Right kidney (tissue), 1 donor: ENCODE measurements at regions not wholly inside any gene's neighbourhood (a gene's known extent, or its start where the extent isn't known, plus 50 kb on each side); places are given as distances from the start of the nearest gene placed in this dataset.

Experiments used
- DNase-seq: peaks from one replicate; pipeline ENCODE4 v3.0.0-alpha.2; 2016

DNA sequence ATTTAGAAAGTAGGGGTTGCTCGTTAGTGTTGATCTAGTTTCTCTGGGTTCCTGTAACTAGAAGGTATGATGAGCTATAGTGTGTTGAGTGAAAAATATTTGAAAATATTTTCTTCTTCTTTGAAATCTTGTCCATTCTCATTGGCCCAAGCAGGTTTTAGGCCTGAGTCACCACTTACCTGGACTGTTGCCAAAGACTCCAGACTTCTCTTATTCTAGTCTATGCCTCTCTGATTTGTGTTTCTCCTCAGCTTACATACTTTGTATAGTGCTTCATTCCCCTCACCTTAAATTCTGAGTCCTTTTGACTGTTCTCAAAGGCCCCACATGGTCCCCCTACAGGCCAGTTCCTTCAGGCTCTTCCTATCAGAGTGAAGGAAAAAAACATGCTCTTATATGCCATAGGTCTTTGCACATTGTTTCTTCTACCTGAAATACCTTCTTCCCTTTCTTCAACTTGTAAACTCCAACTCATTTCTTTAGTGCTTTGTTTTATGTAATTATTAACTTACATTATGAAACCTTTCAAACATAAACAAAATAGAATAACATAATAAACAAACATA lies 258.2 kb downstream of the PPP1R2C start:
- DNase-seq: no peak

DNA sequence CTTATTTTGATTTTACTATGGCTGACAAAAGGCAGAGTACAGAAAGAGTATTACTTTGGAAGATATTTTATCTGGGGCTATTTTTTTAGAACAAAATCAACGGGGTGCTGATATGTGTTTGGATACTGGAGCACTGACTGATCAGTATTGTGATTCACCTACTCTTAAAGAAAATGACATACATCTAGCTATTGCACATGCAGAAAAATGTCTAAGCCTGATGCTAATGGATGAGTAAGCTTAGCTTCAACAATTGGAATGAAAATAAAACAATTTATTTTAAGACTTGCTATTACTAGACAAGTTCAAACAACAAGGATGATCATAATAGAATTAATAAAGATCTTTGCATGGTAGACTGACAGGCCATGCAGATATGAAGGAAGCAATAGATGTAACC lies 262.0 kb downstream of the PPP1R2C start:
- DNase-seq: no peak

- DNase-seq: no peak
Observed at GRCh38 chrX:42505016-42505415, 272.9 kb downstream of the PPP1R2C start.

GRCh38 chrX:42499620-42500019 lies 278.3 kb downstream of the PPP1R2C start:
- DNase-seq: no peak

DNA sequence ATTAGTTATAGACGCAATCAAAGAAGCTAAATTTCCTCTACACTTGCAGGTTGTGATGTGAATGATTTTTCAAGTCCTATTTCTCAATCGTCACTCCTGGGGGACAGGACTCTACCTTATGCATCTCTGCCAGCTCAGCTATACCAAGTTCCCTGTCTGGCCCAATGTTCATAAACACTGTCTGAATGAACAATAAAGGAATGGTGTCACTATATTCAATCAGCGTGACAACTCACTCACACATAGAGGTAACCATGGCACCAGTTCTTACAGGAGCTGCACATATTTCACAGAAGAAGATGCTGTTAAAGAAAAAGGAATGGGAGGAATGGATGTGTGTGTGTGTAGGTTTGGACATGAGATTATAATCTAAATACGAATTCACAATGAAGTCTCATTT lies 280.6 kb downstream of the PPP1R2C start:
- no peak for DNase-seq

GRCh38 chrX:42496239-42496638 lies 281.7 kb downstream of the PPP1R2C start:
- DNase-seq: no peak

DNA sequence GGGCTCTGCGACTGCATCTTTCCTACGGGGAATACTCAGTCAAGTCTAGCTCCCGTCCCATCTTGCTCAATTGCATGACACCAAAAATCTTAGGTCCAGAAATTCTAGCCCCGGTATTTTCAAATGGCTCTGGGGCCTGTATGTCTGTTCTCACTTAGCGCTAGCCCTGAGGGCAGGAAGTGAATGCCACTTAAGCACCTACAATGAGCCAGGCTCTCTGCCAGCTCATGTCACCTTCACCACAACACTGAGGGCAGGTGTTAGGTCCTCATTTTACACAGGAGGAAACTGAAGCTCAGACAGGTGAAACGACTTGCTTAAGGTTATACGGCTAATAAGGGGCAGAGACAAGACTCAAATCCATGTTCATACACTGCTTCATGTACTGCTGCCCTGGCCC lies 282.8 kb downstream of the PPP1R2C start:
- DNase-seq: no peak

GRCh38 chrX:42491137-42491907 lies 286.6 kb downstream of the PPP1R2C start:
- no peak for DNase-seq

DNA sequence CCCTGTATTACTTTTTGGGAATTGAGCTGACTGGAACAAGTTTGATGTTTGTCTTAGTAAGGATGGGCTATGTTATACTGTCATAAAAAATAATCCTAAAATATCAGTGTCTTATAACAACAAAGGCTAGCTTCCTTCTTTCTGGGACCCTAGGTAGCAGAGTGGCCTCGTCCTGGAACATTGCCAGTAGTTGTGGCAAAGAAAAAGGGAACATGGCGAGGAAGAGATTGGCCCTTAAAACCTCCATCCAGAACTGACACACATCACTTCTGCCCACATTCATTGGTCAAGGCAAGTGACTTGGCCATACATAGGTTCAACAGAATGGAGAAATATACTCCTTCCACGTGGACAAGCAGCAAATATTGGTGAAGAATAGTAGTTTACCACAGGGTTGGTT lies 287.9 kb downstream of the PPP1R2C start:
- DNase-seq: no peak

- no peak for DNase-seq
Observed at GRCh38 chrX:42485601-42486000, 292.4 kb downstream of the PPP1R2C start.

GRCh38 chrX:42484233-42484632 lies 293.7 kb downstream of the PPP1R2C start:
- DNase-seq: no peak

DNA sequence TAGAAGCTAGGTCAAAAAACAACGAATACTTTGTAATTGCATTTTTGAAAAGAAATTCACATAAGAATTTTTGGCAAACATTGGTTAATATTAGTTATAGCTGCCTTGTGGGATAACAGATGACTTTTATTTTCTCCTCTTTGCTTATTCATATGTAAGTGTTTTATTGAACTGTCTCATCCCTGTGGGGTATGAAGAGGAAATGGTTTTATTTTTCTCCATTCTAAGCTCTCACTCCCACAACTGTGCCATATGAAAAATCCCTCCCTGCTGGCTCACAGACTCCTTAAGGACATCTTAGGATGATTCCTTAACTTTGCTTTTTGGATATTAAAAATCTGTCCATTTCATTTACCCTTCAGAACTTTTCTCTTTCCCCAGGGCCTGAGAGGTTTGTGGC lies 300.6 kb downstream of the PPP1R2C start:
- DNase-seq: no peak

DNA sequence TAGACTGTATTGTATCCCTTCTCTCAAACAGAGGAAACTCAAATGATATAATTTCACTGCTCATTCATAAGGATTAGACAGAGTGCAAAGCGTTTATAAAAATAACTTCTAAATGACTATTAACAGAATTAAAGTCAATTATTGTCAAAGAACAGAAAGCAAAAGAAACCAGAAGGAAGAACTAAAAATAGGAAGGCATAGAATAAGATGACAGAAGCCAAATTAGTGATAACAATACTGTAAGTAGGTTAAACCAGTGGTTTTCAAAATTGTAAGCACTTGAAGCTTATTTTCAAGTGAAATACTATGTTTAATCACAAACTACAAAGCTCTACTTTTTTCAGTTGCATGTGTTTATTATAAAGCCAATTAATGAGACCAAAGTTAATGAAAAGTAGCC lies 305.2 kb downstream of the PPP1R2C start:
- DNase-seq: no peak

DNA sequence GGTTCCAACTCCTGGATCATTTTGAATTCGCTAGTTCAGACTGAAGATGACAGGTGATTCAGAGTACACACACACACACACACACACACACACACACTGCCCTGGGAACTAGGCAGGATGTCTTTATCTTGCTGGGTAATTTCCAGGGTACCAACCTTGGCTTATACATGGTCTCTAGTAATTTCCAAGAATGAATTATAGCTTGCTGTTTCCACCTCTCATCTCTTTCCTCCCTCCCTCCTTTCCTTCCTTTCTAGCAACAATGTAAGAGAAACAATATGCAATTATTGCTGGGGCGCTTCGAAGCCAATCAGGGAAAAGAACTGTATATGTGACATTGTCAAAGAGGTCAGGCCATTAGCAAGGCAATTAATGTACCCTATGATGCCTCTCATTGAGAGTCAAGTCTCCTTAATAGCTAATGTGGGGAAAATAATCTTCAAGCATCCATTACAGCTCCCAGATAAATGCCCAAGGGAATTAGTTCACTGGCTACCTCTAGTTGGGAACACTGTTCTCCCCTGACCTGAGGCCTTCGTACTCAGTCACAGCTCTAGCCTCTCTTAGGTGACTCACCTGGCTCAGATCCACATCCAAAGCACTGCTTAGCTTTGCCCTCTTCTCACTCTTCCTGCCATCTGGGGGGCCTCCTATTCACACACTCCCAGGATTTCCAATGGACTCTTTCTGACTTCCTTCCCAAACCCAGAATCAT lies 311.5 kb downstream of the PPP1R2C start:
- no peak for DNase-seq

DNA sequence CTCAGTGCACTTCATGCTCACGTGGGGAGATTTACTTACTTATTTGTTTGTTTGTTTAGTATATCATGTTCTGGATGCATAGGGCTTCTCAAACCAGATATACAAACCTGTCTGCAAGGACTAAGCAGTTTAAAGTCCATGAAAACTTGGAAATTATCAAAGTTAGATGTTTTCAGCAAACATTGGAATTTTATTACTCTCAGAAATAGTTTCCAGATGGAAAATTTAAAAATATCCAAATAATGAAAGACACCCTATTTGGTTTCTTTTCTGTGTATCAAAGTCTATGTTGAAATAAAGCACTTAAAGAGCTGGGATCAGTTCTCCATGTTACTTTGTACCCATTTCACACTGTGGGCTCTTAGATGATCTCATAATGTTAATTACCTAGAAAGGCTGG lies 312.1 kb downstream of the PPP1R2C start:
- no peak for DNase-seq

GRCh38 chrX:42463706-42464490 lies 314.1 kb downstream of the PPP1R2C start:
- DNase-seq: no peak

- no peak for DNase-seq
Observed at GRCh38 chrX:42462917-42463316, 315.0 kb downstream of the PPP1R2C start.

DNA sequence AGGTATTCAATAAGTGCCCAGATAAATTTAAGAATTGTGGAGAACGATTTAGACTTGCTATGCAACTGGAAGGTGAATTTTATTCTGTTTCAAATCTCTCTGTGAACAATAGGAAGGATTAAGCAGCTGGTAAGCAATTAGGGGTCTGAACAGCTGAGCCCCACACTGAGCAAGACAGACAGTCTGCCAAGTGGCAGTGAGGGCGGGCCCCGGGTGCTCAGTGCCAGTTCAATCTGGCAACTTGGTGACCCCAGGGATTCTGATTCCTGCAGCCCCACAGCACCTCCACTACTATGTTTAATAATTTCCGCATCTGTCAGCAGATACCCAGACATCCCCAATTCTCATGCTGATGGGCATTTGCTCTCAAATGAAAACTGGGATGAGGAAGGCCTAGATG lies 317.3 kb downstream of the PPP1R2C start:
- DNase-seq: no peak

DNA sequence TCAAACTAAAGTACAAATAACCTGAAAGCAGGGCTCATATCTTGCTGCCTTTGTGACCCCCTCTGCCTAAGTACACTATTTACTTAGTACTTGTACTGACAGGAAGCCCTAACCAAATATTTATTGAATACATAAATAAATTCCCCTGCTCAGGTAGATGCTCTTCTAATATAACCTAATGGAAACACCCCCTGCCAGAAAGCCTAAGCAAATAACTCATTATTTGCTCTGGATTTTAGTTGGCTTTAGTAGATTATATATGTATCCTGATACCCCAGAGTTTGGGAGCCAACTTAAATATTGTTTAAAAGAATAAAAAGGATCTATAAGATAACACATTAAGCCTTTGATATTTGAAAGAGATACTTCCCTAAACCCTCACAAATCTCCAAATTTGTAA lies 318.2 kb downstream of the PPP1R2C start:
- no peak for DNase-seq

DNA sequence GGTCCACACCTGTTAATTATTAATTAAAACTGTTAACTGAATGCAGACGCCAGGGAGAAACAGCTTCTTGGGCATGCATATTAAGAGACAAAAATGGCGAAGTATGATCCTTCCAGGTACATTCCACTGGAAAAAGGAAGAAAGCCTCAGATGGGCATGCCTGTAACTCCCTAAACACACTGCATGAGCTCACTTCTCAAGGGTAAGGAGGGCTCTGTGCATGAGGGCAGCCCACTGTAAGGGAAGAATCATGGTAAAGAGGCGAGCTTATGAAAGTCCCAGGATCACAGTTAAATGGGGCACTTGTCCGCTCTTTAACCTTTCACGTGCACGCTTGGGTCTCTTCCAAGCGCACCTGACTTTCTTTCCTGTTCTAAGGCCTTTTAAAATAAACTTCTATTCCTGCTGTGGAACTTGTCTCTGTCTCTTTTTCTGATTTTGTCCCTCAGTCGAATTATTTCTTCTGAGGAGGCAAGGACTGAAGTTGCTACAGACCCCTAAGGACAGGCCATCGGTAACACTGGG lies 321.7 kb downstream of the PPP1R2C start:
- DNase-seq: peak; percentile 1

DNA sequence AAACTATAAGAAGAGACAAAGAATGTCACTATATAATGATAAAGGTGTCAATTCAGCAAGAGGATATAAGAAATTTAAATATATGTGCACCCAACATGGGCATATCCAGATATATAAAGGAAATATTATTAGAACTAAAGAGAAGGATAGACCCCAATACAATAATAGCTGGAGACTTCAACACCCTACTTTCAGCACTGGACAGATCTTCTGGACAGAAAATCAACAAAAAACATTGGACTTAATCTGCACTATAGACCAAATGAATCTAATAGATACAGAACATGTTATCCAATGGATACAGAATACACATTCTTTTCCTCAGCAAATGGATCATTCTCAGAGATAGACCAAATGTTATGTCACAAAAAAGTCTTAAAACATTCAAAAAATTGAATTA lies 327.7 kb downstream of the PPP1R2C start:
- no peak for DNase-seq

GRCh38 chrX:42443267-42443666 lies 334.7 kb downstream of the PPP1R2C start:
- no peak for DNase-seq

DNA sequence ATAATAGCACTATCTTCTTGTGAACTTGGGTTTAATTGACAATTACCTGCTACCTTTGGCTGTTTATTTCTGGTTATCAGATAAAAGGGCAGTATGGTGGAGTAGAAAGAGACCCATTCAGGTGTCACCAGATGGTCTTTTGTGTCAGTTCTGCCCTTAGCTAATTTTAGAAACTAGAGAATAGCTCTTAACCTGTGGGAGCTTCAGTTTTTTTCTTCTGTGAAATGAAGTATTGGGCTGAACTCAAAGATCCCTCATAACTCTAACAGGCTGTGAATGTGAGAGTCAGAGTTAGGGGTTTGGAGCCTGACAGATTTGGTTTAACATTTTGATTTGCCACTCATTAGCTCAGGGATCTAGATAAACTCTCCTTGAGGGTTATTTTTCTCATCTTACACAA lies 335.2 kb downstream of the PPP1R2C start:
- no peak for DNase-seq
